ENCODE measurements at regions not wholly inside any gene's neighbourhood (a gene's known extent, or its start where the extent isn't known, plus 50 kb on each side); places are given as distances from the start of the nearest gene placed in this dataset.
"Not testable (repeated sequence)": the region's sequence is repeated elsewhere in the genome, so short reads cannot be mapped to it uniquely, and the experiment has no call there.

- in situ Hi-C loops (cut with MboI; ENCODE audit: low sequenced_read_pairs), result no loop called here
Observed at GRCh38 chr4:40681600-40681999, 51.9 kb upstream of the RBM47 start.

GRCh38 chr4:40682290-40683101 lies 52.8 kb upstream of the RBM47 start:
- in situ Hi-C loops (cut with MboI; ENCODE audit: low sequenced_read_pairs), result no loop called here

GRCh38 chr4:40683536-40684145 lies 54.0 kb upstream of the RBM47 start:
- in situ Hi-C loops (cut with MboI; ENCODE audit: low sequenced_read_pairs), result not testable (repeated sequence)

GRCh38 chr4:40684404-40684803 lies 54.7 kb upstream of the RBM47 start:
- in situ Hi-C loops (cut with MboI; ENCODE audit: low sequenced_read_pairs), result no loop called here

GRCh38 chr4:40685300-40685699 lies 55.6 kb upstream of the RBM47 start:
- in situ Hi-C loops (cut with MboI; ENCODE audit: low sequenced_read_pairs), result no loop called here

GRCh38 chr4:40686081-40686913 lies 56.6 kb upstream of the RBM47 start:
- in situ Hi-C loops (cut with MboI; ENCODE audit: low sequenced_read_pairs), result no loop called here

GRCh38 chr4:40687676-40688389 lies 58.2 kb upstream of the RBM47 start:
- in situ Hi-C loops (cut with MboI; ENCODE audit: low sequenced_read_pairs), result no loop called here

GRCh38 chr4:40688446-40689095 lies 58.9 kb upstream of the RBM47 start:
- in situ Hi-C loops (cut with MboI; ENCODE audit: low sequenced_read_pairs), result no loop called here

- in situ Hi-C loops (cut with MboI; ENCODE audit: low sequenced_read_pairs), result no loop called here
Observed at GRCh38 chr4:40693946-40694345, 55.8 kb upstream of the NSUN7 start.

- in situ Hi-C loops (cut with MboI; ENCODE audit: low sequenced_read_pairs), result not testable (repeated sequence)
Observed at GRCh38 chr4:40697476-40697875, 52.3 kb upstream of the NSUN7 start.

- in situ Hi-C loops (cut with MboI; ENCODE audit: low sequenced_read_pairs), result no loop called here
Observed at GRCh38 chr4:40698733-40699132, 51.0 kb upstream of the NSUN7 start.

- in situ Hi-C loops (cut with MboI; ENCODE audit: low sequenced_read_pairs), result loop anchor here (25.0 kb wide), 1 partner anchor 362 kb away; the partner anchor contains the start of gene CHRNA9
Observed at GRCh38 chr4:40699648-40700047, 50.1 kb upstream of the NSUN7 start.

Measured in HL-60/S4 treated with retinoic acid at 250 ng/mL for 4 days and 3 days (cell line).